ENCODE measurements at regions not wholly inside any gene's neighbourhood (a gene's known extent, or its start where the extent isn't known, plus 50 kb on each side); places are given as distances from the start of the nearest gene placed in this dataset.

GRCh38 chr3:25151281-25151902, 276.7 kb upstream of the RARB start:
- H3K4me1 ChIP-seq (ENCODE audit: control insufficient read depth in 5 of 5, insufficient read depth in 5 of 5, low read length in 5 of 5): peaks cover 0 to 8% (median 0%) of the 10 kb centered on the region in 5 donors
- H3K27ac ChIP-seq (ENCODE audit: low read depth, low read length): peak overlapping the region; percentile 2
- H3K9me3 ChIP-seq (ENCODE audit: control insufficient read depth in 5 of 5, low read length in 5 of 5): no peaks in the 10 kb centered on the region
- H3K4me3 ChIP-seq (ENCODE audit: low read depth in 1 of 5, low read length in 5 of 5): peak overlapping the region in 1 of 5 donors; percentile 53
- H3K27me3 ChIP-seq (ENCODE audit: control insufficient read depth in 5 of 5, insufficient read depth in 4 of 5, low read length in 5 of 5): no peaks in the 10 kb centered on the region
- H3K36me3 ChIP-seq (ENCODE audit: control insufficient read depth in 5 of 5, insufficient read depth in 5 of 5, low read length in 5 of 5): no peaks in the 10 kb centered on the region
- no peak overlapping the region for H3K9ac ChIP-seq (ENCODE audit: low read length in 5 of 5)

DNA sequence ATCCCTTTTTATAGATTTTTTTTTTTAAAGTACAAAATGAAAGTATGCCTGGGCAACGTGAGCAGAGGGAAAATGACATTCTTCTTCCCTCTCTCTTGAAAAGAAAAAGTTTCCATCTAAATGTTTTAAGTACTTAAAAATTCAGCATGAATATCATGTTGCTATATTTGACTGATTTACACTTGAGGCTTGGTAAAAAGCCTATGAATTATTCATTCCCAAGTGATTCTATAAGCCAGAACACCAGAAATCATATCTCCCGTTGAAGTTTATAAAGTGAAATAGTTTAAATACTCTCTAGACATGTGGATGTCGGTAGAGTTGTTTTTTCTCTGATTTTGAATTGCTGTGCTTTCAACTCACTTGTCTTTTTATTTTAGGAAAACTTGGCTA, 276.2 kb upstream of the RARB start:
- peaks cover 0 to 8% (median 0%) of the 10 kb centered on the region in 5 donors for H3K4me1 ChIP-seq (ENCODE audit: control insufficient read depth in 5 of 5, insufficient read depth in 5 of 5, low read length in 5 of 5)
- H3K36me3 ChIP-seq (ENCODE audit: control insufficient read depth in 5 of 5, insufficient read depth in 5 of 5, low read length in 5 of 5): no peaks in the 10 kb centered on the region
- H3K9me3 ChIP-seq (ENCODE audit: control insufficient read depth in 5 of 5, low read length in 5 of 5): no peaks in the 10 kb centered on the region
- peak overlapping the region in 1 of 5 donors; percentile 53 for H3K4me3 ChIP-seq (ENCODE audit: low read depth in 1 of 5, low read length in 5 of 5)
- H3K27ac ChIP-seq (ENCODE audit: low read depth, low read length): peak overlapping the region; percentile 2
- no peaks in the 10 kb centered on the region for H3K27me3 ChIP-seq (ENCODE audit: control insufficient read depth in 5 of 5, insufficient read depth in 4 of 5, low read length in 5 of 5)
- no peak overlapping the region for H3K9ac ChIP-seq (ENCODE audit: low read length in 5 of 5)

DNA sequence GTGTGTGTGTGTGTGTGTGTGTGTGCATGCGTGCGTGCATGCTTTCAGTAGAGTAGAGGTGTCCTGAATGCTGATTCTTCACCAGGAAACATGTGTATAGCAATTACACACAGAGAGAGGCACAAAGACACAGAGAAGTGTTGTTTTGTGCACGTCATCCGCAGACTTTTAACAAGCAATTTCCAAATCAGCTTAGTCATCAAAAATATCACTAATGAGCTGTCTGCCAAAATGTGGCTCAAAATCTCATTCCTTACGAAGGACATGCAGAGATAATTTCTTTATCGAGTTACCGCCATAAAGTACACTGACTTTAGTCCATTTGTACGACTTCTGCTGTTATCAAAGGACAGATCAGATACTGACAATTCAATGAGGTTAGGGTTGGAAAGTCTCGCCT, 274.9 kb upstream of the RARB start:
- Histone ChIP-seq H3K27ac (ENCODE audit: low read depth, low read length) (no peak overlapping the region), H3K4me1 (ENCODE audit: control insufficient read depth in 5 of 5, insufficient read depth in 5 of 5, low read length in 5 of 5) (peaks cover 0 to 8% (median 0%) of the 10 kb centered on the region in 5 donors), H3K27me3 (ENCODE audit: control insufficient read depth in 5 of 5, insufficient read depth in 4 of 5, low read length in 5 of 5) (no peaks in the 10 kb centered on the region)

DNA sequence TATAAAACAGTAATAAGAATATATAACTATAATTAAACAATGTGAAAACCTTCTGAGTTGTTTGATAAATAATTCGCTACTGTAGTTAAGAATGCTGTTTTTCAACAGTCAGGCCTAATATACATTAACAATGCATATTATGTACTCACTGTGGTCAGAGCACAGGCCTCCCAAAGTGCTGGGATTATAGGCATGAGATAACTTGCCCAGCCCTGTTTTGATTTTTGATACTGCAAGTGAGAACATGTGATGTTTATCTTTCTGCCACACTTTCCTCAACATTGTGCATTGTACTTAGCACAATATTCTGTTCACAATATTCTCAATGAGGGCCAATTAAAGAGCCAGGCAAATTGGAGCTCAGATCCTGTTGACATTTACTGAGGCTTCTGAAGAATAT, 274.5 kb upstream of the RARB start:
- Histone ChIP-seq H3K4me3 (ENCODE audit: low read depth in 1 of 5, low read length in 5 of 5) (no peak overlapping the region), H3K27me3 (ENCODE audit: control insufficient read depth in 5 of 5, insufficient read depth in 4 of 5, low read length in 5 of 5) (no peaks in the 10 kb centered on the region), H3K9me3 (ENCODE audit: control insufficient read depth in 5 of 5, low read length in 5 of 5) (no peaks in the 10 kb centered on the region)

More for the DNA sequence above, 274.9 kb upstream of the RARB start:
- H3K36me3 ChIP-seq (ENCODE audit: control insufficient read depth in 5 of 5, insufficient read depth in 5 of 5, low read length in 5 of 5): no peaks in the 10 kb centered on the region
- H3K4me3 ChIP-seq (ENCODE audit: low read depth in 1 of 5, low read length in 5 of 5): no peak overlapping the region
- H3K9me3 ChIP-seq (ENCODE audit: control insufficient read depth in 5 of 5, low read length in 5 of 5): no peaks in the 10 kb centered on the region
- no peak overlapping the region for H3K9ac ChIP-seq (ENCODE audit: low read length in 5 of 5)

GRCh38 chr3:25155652-25156471, 272.2 kb upstream of the RARB start:
- H3K4me3 ChIP-seq (ENCODE audit: low read depth in 1 of 5, low read length in 5 of 5): no peak overlapping the region
- no peaks in the 10 kb centered on the region for H3K27me3 ChIP-seq (ENCODE audit: control insufficient read depth in 5 of 5, insufficient read depth in 4 of 5, low read length in 5 of 5)
- H3K27ac ChIP-seq (ENCODE audit: low read depth, low read length): no peak overlapping the region
- peaks cover 0 to 4% (median 0%) of the 10 kb centered on the region in 5 donors for H3K4me1 ChIP-seq (ENCODE audit: control insufficient read depth in 5 of 5, insufficient read depth in 5 of 5, low read length in 5 of 5)
- no peaks in the 10 kb centered on the region for H3K36me3 ChIP-seq (ENCODE audit: control insufficient read depth in 5 of 5, insufficient read depth in 5 of 5, low read length in 5 of 5)
- H3K9me3 ChIP-seq (ENCODE audit: control insufficient read depth in 5 of 5, low read length in 5 of 5): no peaks in the 10 kb centered on the region
- no peak overlapping the region for H3K9ac ChIP-seq (ENCODE audit: low read length in 5 of 5)

More for the DNA sequence above, 274.5 kb upstream of the RARB start:
- Histone ChIP-seq H3K27ac (ENCODE audit: low read depth, low read length) (no peak overlapping the region), H3K9ac (ENCODE audit: low read length in 5 of 5) (no peak overlapping the region), H3K36me3 (ENCODE audit: control insufficient read depth in 5 of 5, insufficient read depth in 5 of 5, low read length in 5 of 5) (no peaks in the 10 kb centered on the region), H3K4me1 (ENCODE audit: control insufficient read depth in 5 of 5, insufficient read depth in 5 of 5, low read length in 5 of 5) (peaks cover 0 to 8% (median 0%) of the 10 kb centered on the region in 5 donors)

DNA sequence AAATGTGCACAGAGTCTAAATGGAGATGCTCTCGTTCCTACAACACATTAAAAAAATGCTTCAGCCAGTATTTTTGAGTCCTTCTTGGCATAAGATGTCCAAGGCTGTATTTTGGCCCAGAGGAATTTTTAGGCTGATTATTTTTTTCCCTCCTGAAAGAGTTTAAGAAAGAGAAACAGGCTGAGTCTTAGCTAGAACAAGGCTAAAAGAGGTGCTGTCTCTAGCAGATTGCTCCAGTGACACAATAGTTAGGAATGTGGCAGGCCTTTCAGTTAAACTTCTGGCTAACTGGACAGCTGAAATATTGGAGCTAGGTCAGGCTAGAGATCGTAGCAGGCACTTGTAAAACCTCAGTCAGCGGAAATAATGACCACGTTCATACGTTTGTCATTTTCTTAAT, 271.4 kb upstream of the RARB start:
- Histone ChIP-seq H3K4me1 (ENCODE audit: control insufficient read depth in 5 of 5, insufficient read depth in 5 of 5, low read length in 5 of 5) (no peaks in the 10 kb centered on the region), H3K9ac (ENCODE audit: low read length in 5 of 5) (no peak overlapping the region), H3K4me3 (ENCODE audit: low read depth in 1 of 5, low read length in 5 of 5) (no peak overlapping the region), H3K27me3 (ENCODE audit: control insufficient read depth in 5 of 5, insufficient read depth in 4 of 5, low read length in 5 of 5) (no peaks in the 10 kb centered on the region), H3K9me3 (ENCODE audit: control insufficient read depth in 5 of 5, low read length in 5 of 5) (no peaks in the 10 kb centered on the region), H3K27ac (ENCODE audit: low read depth, low read length) (no peak overlapping the region), H3K36me3 (ENCODE audit: control insufficient read depth in 5 of 5, insufficient read depth in 5 of 5, low read length in 5 of 5) (no peaks in the 10 kb centered on the region)

DNA sequence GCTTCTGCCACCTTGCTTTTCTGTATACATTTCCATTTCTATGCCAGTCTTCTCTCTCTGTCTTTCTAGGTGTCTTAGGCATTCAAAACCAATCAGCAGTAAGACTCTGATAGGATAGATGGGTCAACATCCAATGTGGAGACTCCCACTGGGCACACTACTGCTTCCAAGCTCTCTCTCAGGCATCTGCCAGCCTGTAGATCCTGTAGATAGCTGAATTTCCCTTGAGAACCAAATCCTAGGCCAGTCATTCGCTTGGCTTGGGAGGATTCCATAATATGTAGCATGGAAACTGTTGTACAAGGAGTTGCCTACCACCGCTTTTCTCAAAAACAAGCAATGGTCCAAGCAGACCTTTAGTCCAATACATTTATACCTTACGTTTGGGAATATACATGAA, 262.8 kb upstream of the RARB start:
- Histone ChIP-seq H3K36me3 (ENCODE audit: control insufficient read depth in 5 of 5, insufficient read depth in 5 of 5, low read length in 5 of 5) (no peaks in the 10 kb centered on the region), H3K4me1 (ENCODE audit: control insufficient read depth in 5 of 5, insufficient read depth in 5 of 5, low read length in 5 of 5) (no peaks in the 10 kb centered on the region), H3K27ac (ENCODE audit: low read depth, low read length) (no peak overlapping the region), H3K9me3 (ENCODE audit: control insufficient read depth in 5 of 5, low read length in 5 of 5) (peaks cover 0 to 3% (median 0%) of the 10 kb centered on the region in 5 donors), H3K4me3 (ENCODE audit: low read depth in 1 of 5, low read length in 5 of 5) (no peak overlapping the region), H3K9ac (ENCODE audit: low read length in 5 of 5) (no peak overlapping the region), H3K27me3 (ENCODE audit: control insufficient read depth in 5 of 5, insufficient read depth in 4 of 5, low read length in 5 of 5) (no peaks in the 10 kb centered on the region)

GRCh38 chr3:25166016-25166415, 262.0 kb upstream of the RARB start:
- Histone ChIP-seq H3K4me1 (ENCODE audit: control insufficient read depth in 5 of 5, insufficient read depth in 5 of 5, low read length in 5 of 5) (peaks cover 0 to 2% (median 0%) of the 10 kb centered on the region in 5 donors), H3K36me3 (ENCODE audit: control insufficient read depth in 5 of 5, insufficient read depth in 5 of 5, low read length in 5 of 5) (no peaks in the 10 kb centered on the region), H3K9ac (ENCODE audit: low read length in 5 of 5) (no peak overlapping the region), H3K27ac (ENCODE audit: low read depth, low read length) (no peak overlapping the region), H3K9me3 (ENCODE audit: control insufficient read depth in 5 of 5, low read length in 5 of 5) (peaks cover 0 to 3% (median 0%) of the 10 kb centered on the region in 5 donors), H3K4me3 (ENCODE audit: low read depth in 1 of 5, low read length in 5 of 5) (no peak overlapping the region), H3K27me3 (ENCODE audit: control insufficient read depth in 5 of 5, insufficient read depth in 4 of 5, low read length in 5 of 5) (no peaks in the 10 kb centered on the region)

DNA sequence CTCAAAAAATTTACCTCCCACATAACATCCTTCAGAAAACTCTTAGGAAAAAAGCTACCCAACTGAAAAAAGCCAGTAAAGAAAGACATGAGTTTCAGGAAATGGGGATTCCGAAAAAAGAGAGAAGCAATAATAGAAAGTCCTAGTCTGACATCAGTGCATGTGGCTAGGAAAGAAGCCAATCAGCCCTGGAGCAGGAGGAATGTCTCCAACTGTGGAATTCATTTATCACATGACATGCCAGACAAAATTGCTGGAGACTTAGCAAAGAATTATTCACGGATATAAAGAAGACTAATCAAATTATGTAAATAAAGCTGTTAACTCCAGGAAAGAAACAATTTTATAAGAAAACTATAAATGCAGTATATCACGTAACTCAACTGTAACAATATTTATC, 258.9 kb upstream of the RARB start:
- Histone ChIP-seq H3K4me1 (ENCODE audit: control insufficient read depth in 5 of 5, insufficient read depth in 5 of 5, low read length in 5 of 5) (peaks cover 0 to 3% (median 0%) of the 10 kb centered on the region in 5 donors), H3K4me3 (ENCODE audit: low read depth in 1 of 5, low read length in 5 of 5) (no peak overlapping the region), H3K9ac (ENCODE audit: low read length in 5 of 5) (no peak overlapping the region), H3K36me3 (ENCODE audit: control insufficient read depth in 5 of 5, insufficient read depth in 5 of 5, low read length in 5 of 5) (no peaks in the 10 kb centered on the region), H3K27me3 (ENCODE audit: control insufficient read depth in 5 of 5, insufficient read depth in 4 of 5, low read length in 5 of 5) (no peaks in the 10 kb centered on the region), H3K27ac (ENCODE audit: low read depth, low read length) (no peak overlapping the region), H3K9me3 (ENCODE audit: control insufficient read depth in 5 of 5, low read length in 5 of 5) (peaks cover 0 to 3% (median 0%) of the 10 kb centered on the region in 5 donors)

- no peak overlapping the region for H3K27ac ChIP-seq (ENCODE audit: low read depth, low read length)
Measured at GRCh38 chr3:25170021-25170420, 258.0 kb upstream of the RARB start.

More at GRCh38 chr3:25170021-25170420, 258.0 kb upstream of the RARB start:
- Histone ChIP-seq H3K36me3 (ENCODE audit: control insufficient read depth in 5 of 5, insufficient read depth in 5 of 5, low read length in 5 of 5) (no peaks in the 10 kb centered on the region), H3K9me3 (ENCODE audit: control insufficient read depth in 5 of 5, low read length in 5 of 5) (peaks cover 0 to 3% (median 0%) of the 10 kb centered on the region in 5 donors), H3K4me3 (ENCODE audit: low read depth in 1 of 5, low read length in 5 of 5) (no peak overlapping the region), H3K4me1 (ENCODE audit: control insufficient read depth in 5 of 5, insufficient read depth in 5 of 5, low read length in 5 of 5) (peaks cover 0 to 3% (median 0%) of the 10 kb centered on the region in 5 donors), H3K9ac (ENCODE audit: low read length in 5 of 5) (no peak overlapping the region), H3K27me3 (ENCODE audit: control insufficient read depth in 5 of 5, insufficient read depth in 4 of 5, low read length in 5 of 5) (no peaks in the 10 kb centered on the region)
